ENCODE measurements at regions not wholly inside any gene's neighbourhood (a gene's known extent, or its start where the extent isn't known, plus 50 kb on each side); places are given as distances from the start of the nearest gene placed in this dataset.

DNA sequence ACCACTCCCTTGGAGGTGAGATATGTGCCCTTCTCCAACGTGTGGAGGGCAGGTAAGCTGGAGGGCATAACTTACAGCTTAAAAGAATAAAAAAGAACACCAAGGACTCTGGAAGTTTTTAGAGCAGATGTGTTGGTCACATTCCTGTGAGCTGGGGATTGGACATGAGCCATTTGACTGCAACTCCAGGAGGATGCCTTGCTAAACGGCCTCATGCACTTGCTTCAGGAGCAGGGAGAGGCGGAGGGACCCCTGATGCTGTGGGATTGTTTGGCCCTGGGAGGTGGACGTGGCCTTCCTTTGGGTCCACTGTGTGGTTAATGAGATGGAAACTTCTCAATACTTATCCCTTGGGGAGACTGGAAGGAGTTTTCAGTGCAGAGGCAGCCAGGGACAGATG lies 185.6 kb downstream of the RHOU start:
- no peak for DNase-seq (ENCODE audit: low read depth)

DNA sequence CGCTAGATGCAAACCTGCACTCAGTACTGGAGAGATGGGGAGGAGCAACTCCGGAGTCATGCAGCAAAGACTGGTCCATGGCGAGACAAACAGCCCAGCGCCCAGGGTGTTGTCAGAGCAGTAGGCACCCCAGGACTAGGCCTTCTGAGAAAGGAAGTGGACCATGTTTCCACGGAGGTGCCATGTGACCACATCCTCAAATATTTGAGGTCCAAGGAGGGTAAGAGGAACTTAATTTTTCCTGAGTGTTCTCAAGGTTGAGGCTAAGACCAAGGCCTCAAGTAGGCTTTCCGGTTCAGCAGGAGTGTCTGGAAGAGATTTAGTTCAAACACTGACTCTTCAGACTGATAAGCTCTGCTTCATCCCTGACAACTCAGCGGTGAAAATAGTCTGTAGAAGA lies 186.2 kb downstream of the RHOU start:
- no peak for DNase-seq (ENCODE audit: low read depth)

DNA sequence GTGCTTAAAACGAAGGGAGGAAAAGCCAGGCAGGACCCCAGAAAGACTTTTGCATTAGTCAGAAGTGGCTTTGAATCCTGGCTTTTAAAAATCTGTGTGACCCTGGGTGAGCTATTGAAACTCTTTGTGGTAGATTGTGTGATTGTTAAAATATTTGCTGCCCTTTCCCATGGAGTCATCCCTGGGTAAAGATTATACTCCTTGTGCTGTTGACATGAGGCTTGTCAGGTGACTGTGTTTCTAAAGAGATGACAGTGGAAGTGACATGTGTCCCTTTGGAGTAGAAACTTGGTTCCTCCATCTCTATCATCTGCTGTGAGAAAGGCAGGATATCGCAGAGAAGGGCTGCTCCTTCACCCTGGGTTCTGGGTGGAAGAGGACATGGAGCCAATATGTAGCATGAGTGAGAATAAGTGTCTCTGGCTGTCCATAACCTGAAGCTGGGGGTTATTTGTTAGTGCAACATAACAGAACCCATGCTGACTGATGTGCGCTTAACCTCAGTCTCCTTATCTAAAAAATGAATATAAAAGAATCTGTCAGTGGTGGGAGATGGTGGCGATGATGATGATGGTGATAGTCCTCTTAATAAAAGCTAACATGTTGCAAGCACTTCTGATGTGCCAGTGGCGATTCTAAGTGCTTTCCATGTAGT lies 187.6 kb downstream of the RHOU start:
- DNase-seq (ENCODE audit: low read depth): no peak

DNA sequence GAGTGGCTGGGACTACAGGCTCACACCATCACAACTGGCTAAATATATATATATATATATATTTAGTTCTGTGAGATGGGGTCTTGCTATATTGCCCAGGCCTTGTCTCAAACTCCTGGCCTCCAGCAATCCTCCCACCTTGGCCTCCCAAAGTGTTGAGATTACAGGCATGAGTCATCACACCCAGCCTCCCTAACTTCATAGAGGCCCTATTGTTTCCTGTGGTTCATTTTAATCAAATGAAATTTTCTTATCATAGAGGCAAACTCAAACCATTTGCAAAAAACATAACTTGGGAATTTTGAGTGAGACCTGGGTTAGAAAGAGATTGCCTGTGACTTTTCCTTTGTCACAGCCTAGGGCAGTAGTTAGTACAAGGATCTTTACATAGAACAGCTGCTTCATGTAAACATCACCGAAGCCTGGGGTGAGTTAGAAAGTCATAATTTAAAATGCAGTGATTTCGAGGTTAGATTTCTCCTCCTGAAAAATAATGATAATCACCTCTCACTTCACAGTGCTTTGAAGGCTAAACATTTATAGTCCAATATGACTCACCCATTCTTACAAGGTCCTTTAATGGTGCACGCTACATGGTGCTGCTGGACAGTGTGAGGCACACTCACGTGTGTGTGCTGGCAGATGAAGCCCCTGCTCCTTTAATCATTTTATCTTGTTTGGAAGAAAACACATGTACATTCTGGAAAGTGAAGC lies 188.9 kb downstream of the RHOU start:
- peak; percentile 19 for DNase-seq (ENCODE audit: low read depth)

DNA sequence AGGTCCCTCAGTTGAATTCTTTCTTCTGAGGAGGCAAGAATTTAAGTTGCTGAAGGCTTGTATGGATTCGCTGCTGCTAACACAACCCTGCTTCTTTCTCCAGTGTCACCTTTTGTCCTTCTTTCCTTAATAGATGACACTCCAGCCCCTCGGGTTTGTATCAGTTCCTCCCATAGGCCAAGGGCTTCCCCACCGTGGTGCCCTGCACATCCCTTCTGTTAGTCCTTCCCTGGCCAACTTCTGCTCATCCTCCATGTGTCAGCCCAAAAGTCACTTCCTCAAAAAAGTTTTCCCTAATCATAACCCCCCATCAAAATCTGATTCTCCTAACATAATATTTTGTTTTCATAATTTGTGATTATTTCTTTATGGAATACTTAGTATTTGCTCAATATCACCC lies 190.4 kb downstream of the RHOU start:
- no peak for DNase-seq (ENCODE audit: low read depth)

DNA sequence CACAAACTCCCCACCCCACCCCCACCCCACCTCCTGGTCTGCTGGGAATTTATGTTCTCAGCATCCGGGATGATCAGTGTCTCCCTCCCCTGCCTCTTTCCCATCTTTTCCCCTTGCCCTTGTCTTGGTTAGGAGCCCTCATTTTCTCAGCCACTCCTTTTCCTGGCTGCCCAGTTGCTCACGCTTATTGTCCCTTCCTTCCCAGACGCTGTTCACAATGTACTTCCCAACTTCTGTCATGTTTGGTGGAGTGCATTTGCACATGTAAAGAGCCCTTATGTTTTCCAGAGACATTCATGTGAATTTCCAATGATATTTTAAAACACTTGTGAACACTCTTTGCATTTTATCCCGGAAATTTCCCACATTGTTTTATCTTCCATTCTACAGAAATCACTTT lies 192.1 kb downstream of the RHOU start:
- no peak for DNase-seq (ENCODE audit: low read depth)

DNA sequence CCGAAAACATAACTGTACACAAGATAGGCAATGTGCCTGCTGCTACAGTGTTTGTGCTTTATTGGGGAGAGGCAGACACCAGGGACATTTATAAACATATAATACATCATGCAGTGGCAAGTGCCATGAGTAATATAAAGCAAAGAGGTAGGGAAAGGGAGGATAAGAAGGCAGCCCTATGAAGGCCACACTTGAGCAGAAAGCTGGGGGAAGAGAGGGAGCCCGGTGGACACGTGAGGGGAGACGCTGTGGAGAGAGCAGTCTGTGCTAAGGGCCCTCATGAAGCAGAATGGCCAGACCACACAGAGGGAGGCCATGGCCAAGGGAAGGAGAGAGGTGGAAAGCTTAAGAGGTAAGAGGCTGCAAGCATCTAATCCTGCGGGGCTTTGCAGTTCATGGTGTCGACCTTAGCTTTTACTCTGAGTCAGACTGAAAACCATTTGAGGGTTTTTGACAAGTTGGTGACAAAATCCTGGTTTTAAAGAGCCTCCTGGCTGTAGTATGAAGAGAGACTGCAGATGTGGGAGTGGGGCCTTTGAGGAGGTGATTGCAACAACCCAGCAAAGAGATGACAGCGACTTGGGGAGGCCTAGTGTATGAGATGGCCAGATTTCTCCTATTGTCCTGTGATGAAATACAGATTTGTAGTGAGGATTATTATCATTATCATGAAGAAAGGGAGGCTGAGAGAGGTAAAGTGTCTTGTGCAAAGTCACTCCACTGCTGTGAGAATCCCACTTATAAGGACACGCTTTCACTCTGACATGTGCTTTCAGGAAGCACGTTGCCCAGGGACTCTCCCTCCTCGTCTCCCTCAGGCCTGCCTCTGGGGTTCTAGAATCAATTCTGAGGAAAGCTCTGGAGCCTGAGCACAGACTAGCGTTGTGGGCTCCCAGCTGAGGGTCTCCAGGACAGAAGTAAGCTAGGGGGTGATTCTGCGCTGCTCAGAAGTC lies 192.9 kb downstream of the RHOU start:
- no peak for DNase-seq (ENCODE audit: low read depth)

DNA sequence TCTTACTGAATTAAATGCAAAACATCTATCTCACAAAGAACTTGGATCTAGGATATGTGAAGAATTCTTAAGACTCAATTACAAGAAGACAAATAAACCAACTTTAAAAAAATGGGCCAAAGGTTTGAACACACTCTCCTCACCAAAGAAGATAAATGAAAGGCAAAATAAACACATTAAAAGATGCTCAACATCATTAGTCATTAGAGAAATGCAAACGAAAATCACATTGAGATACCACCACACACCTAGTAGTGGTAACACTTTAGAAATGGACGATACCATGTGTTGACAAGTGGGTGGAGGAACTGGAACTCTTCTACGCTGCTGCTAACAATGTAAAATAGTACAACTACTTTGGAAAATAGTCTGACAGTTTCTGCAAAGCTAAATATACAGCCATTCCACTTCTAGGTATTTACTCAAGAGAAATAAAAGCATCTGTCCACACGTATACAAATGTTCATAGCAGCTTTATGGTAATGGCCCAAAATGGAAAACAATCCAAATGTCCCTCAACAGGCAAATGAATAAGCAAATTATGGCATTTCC lies 194.3 kb downstream of the RHOU start:
- no peak for DNase-seq (ENCODE audit: low read depth)

DNA sequence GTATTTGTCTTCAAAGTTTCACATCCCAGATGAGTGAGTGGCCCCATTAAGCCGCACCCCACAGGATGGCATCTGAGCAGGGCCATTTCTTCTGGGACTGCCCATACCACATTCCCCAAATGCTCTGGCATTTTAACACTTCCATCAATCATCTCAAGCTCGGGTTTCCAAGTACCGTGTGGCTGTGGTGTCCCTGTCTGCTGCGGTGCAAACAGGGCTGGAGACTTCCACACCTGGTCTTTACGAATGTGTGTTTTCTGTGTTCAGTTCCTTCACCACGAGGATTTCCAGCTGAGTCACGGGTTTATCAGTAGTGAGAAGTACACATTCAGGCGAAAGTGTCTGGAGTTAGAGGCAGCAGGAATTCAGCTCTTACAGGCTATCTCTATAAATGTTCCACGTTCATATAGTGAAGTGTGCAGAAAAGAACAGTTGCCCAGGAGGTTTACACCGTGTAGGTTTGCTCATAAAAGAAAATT lies 195.2 kb downstream of the RHOU start:
- no peak for DNase-seq (ENCODE audit: low read depth)

DNA sequence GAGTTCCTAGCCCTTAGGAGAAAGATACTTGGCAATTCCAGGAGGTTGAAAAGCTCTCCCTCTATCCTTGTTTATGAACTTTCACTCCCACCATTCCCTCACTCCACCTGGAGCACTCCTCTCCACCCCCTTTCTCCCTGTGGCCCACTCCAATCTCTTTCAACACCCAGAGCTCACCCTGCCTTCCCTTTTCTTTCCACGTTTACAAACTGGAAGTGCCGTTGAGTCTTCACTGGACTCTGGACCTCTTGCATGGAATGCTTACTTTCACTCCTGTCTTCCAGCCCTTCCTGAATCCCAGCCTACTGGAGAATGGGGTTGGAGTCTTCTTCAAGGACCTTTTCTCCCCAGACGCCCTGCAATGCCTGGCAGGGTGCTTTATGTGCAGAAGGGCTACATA lies 198.5 kb downstream of the RHOU start:
- DNase-seq (ENCODE audit: low read depth): no peak

DNA sequence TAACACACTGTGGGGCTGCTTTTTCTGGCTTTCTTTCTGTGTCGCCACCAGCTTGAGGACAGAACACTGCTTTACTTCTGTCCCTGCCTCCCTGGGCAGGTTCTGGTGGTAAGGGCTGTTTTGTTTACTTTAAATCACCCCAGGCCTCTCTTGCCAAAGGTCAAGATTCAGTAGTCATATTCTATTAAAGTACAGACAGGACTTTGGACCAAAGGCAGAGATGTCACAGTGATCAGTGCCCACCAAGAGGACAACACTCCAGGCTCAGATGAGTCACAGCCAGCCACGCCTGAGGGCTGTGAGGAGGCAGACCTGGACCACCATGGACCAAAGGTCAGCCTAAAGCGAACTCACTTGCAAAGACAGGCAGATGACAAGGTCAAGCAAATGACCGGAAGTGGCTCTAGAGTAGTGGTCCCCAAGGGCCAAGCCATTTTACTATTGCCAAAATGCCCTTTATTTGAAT lies 200.0 kb downstream of the RHOU start:
- no peak for DNase-seq (ENCODE audit: low read depth)

DNA sequence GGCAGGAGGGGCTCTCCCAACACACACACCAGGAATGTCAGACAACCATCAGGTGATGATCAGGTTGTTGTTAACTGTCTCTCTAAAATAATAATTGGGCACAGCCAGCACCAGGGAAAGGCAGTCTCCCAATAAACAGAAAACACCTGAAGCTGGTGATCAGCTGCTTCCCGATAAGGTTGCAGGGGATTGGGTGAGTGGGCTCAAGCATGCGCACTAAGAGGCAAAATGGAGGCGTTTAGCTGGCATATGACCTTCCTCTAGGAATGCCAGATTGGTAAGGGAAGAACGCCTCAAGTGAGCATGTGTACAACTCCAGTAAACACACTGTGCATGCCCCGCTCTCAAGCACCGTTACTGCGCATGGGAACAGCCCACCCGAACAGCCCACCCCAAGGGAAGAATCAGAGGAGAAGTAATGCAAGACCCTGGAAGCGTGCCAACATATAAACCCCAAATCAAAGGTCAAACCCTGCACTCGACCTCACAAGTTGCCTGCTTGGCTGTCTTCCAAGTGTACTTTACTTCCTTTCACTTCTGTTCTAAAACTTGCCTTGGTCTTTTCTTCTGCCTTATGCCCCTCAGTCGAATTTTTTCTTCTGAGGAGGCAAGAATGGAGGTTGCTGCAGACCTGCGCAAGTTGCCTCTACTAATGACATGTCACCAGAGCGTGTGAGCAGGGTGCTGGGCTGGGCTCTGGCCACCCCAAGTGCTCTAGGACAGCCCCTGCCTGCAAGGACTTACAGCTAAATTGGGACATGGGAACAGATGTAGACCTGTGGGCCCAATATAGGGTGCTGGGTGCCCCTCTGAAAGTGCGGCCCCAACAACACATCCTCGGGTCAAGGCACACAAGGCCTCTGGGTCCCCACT lies 200.8 kb downstream of the RHOU start:
- DNase-seq (ENCODE audit: low read depth): no peak

DNA sequence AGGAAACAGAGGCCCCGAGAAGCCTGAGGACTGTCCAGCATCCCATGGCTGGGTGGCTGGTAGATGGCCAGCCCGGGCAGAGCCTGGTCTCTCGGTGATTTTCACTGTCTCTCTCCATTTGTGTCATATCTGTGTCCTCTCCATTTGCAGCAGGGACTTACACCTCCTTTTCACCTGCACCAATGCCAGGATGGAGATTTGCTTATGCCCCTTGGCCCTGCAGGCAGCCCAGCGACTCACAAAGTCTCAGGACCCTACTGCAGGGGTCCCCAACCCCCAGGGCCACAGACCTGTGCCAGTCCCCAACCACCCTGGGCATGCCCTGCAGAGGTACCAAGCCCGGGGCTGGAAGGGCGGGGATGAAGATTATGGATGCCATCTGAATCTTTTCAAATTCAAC lies 201.6 kb downstream of the RHOU start:
- no peak for DNase-seq (ENCODE audit: low read depth)

DNA sequence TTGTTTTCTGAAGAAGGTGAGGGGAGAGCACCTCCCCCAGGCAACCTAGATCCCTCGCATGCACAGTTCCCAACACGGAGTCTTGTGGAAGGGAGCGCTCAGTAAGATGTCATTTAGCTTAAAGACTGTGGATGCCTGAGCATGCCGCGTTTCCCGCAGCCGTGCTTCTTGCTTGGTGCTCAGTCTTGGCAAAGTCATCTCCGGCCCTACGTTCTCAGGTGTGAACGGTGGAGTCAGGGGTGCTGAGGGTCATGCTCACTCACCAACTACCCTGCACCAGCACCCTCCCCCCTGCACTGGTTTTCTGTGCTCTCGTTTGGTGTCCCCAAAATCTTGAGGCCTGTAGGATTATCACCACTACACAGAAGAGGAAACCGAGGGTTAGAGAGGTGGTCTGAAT lies 202.1 kb downstream of the RHOU start:
- DNase-seq (ENCODE audit: low read depth): no peak

DNA sequence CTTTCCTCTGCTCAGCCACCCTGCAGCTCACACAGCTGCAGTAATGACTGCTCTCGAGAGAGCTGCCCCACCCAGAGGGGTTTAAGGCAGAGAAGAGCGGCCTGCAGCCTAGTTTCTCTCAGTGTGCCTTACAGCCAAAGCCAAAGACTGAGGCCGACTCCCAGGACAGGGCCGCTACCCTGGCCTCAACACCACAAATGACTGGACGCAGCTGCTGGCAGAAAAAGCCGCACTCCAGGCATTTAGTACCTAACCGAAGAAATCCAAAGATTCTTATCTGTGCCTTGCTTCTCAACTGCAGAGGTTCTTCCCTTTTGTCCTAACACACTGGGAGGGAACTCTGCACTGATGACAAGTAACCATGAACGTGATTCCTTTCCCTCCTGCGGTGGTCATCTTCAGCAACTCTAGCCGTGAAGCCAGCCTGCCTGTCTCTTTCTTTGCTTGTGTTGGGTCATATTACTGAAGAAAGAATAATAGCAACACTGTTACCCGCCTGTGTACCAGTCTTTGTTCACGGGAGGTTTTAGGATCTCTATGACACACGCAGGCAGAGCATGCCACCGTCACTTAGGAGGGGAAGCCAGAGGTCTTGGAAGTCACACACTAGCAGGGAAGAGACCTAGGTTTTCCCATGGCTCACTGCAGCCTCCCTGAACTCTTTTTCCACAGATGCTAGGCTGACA lies 202.7 kb downstream of the RHOU start:
- peak; percentile 33 for DNase-seq (ENCODE audit: low read depth)

DNA sequence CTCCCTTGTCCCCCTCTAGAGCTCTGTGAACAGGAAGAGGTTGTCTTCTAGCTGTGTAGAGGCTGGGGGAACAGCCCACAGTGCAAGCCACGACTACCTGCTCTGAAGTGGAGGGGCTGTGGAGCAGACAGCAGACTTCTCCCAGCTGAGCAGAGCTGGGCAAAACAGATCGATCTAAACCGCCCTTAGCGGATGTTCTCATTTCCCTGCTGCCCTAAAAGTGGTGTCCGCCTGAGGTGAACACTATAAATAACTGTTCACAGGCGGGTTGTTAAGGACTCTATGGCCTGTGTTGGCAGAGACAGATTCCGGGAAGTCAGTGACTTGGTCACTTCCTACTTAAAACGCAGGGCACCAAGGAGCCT lies 203.2 kb downstream of the RHOU start:
- DNase-seq (ENCODE audit: low read depth): no peak

DNA sequence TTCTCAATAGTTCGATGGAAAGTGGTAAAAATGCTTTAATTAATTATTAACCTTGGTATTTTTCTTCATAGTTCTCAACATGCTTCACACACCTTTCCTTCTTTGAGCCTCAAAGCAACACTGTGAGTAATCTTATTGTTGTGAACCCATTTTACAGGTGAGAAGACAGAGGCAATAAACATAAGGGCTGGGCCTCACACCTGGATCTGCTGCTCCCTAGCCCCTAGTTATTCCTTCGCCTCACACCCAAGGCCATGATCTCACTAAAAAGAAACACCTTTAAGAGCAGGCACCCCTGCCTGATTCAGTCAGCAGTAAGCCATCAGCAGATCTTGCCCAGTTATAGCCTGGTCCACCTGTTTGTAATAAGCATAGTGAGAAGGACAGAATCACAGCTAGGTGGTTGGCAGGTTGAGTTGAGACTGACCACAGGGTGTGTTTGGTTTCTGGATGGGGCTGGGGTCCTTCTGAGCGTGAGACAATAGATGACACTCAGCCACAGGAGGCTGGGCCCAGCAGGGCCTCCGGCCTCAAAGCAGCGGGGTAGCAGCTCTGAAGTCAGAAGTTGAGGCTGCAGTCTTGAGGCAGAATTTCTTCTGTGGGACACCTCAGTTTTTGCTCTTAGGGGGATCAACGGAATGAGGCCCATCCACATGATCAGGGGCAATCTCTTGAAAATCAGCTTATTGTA lies 203.9 kb downstream of the RHOU start:
- DNase-seq (ENCODE audit: low read depth): no peak

DNA sequence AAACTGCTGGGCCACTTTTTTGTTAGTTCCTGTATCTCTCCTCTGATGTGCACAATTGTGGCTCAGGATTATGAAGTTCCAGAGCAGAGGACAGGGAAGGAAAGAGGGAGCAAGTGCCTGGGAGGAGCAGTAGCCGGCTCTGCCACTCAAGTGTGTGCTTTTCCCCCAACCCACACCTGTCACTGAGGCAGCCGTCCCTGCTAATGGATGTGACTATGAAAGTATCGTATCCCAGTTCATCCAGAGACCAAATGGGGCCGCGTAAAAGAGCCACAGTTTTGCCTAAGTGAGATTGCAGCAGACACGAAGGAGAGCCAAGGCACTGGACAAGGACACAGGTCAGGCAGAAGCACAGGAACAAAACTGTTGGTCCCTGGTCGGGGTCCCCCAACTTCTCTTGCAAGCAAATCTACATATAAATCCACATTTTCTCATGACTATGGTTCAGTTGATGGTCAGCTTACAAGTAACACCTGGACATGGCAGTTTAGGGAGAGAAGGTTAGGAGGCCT lies 204.7 kb downstream of the RHOU start:
- no peak for DNase-seq (ENCODE audit: low read depth)

DNA sequence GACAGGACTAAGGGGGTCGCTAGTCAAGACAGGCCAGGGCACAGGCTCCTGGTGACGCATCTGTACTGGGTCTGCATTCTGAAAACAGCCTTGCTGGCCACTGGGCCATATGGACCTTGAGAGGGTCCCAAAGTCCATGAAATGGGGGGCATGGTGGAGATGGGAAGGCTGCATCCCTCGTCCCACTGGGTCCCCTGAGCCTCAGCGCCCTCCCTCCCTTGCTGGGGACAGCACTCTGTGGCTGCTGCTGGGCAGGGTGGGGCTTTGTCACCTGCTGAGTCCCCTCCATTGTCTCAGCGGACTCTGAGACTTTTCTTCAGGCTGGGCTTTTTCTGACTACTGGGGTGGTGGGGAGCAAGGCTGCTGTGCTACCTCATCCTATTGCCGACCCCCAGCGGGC lies 205.2 kb downstream of the RHOU start:
- no peak for DNase-seq (ENCODE audit: low read depth)

DNA sequence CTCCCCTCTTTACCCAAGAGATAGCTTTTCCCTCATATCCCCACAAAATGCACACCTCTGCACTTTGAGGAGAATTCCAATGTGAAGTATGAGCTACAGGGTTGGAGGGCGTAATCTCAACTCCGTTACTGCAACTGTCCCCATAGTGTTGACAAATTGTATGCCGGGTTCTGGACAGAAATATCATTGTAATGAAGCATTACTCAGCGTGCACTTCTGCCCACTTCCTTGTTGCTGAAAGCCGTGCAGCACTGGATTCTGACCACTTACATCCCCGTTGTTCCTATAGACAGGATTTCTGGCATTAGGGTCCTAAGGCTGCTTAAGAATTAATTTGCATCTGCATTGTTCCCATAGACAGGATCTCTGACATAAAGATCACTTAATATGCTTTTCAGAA lies 205.6 kb downstream of the RHOU start:
- no peak for DNase-seq (ENCODE audit: low read depth)
